ENCODE measurements at regions not wholly inside any gene's neighbourhood (a gene's known extent, or its start where the extent isn't known, plus 50 kb on each side); places are given as distances from the start of the nearest gene placed in this dataset.

GRCh38 chr6:9511157-9511556 is 903.7 kb downstream of the TFAP2A start:
- TF ChIP-seq, protein P1, sequence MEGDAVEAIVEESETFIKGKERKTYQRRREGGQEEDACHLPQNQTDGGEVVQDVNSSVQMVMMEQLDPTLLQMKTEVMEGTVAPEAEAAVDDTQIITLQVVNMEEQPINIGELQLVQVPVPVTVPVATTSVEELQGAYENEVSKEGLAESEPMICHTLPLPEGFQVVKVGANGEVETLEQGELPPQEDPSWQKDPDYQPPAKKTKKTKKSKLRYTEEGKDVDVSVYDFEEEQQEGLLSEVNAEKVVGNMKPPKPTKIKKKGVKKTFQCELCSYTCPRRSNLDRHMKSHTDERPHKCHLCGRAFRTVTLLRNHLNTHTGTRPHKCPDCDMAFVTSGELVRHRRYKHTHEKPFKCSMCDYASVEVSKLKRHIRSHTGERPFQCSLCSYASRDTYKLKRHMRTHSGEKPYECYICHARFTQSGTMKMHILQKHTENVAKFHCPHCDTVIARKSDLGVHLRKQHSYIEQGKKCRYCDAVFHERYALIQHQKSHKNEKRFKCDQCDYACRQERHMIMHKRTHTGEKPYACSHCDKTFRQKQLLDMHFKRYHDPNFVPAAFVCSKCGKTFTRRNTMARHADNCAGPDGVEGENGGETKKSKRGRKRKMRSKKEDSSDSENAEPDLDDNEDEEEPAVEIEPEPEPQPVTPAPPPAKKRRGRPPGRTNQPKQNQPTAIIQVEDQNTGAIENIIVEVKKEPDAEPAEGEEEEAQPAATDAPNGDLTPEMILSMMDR (IDR thresholded peaks at IDR 0.05; ENCODE audit: insufficient read depth, low read depth, low read length), result no peak
- no peak for TF ChIP-seq EZH2 (IDR thresholded peaks at IDR 0.05; ENCODE audit: insufficient read depth, low read length)
